GM18498 (cell line): ENCODE measurements at regions not wholly inside any gene's neighbourhood (a gene's known extent, or its start where the extent isn't known, plus 50 kb on each side); places are given as distances from the start of the nearest gene placed in this dataset.
A peak's percentile ranks its signal among the peaks of the same experiment; 100 is the strongest.

Experiments
- ATAC-seq: cut with Tn5 transposase; IDR thresholded peaks from one replicate; pipeline ENCODE4 v1.9.1; 2021; ENCODE audit warnings: mild to moderate bottlenecking, moderate library complexity; ENCODE audit not compliant: unreplicated experiment

- no peak for ATAC-seq
Observed at GRCh38 chr4:100970414-100970813, 376.9 kb downstream of the PPP3CA start.

GRCh38 chr4:100969925-100970324, 377.4 kb downstream of the PPP3CA start:
- no peak for ATAC-seq

- ATAC-seq: no peak
Observed at GRCh38 chr4:100968046-100968445, 379.3 kb downstream of the PPP3CA start.

GRCh38 chr4:100963627-100964026, 383.7 kb downstream of the PPP3CA start:
- no peak for ATAC-seq

- ATAC-seq: no peak
Observed at GRCh38 chr4:100962698-100963097, 384.6 kb downstream of the PPP3CA start.

- no peak for ATAC-seq
Observed at GRCh38 chr4:100960232-100960631, 387.1 kb downstream of the PPP3CA start.

- no peak for ATAC-seq
Observed at GRCh38 chr4:100954046-100954445, 393.3 kb downstream of the PPP3CA start.

GRCh38 chr4:100953616-100954015, 393.7 kb downstream of the PPP3CA start:
- no peak for ATAC-seq

GRCh38 chr4:100952590-100952989, 394.7 kb downstream of the PPP3CA start:
- no peak for ATAC-seq

- ATAC-seq: no peak
Observed at GRCh38 chr4:100949350-100949935, 397.9 kb downstream of the PPP3CA start.

- ATAC-seq: no peak
Observed at GRCh38 chr4:100948911-100949310, 398.4 kb downstream of the PPP3CA start.

GRCh38 chr4:100945789-100946188, 401.5 kb downstream of the PPP3CA start:
- ATAC-seq: no peak

- ATAC-seq: no peak
Observed at GRCh38 chr4:100938698-100939097, 408.6 kb downstream of the PPP3CA start.

GRCh38 chr4:100936661-100937375, 410.5 kb downstream of the PPP3CA start:
- no peak for ATAC-seq

GRCh38 chr4:100935090-100935489, 412.2 kb downstream of the PPP3CA start:
- ATAC-seq: no peak

GRCh38 chr4:100933628-100934027, 413.7 kb downstream of the PPP3CA start:
- no peak for ATAC-seq

GRCh38 chr4:100929758-100930157, 411.9 kb upstream of the EMCN start:
- no peak for ATAC-seq

- no peak for ATAC-seq
Observed at GRCh38 chr4:100929135-100929534, 411.3 kb upstream of the EMCN start.

- ATAC-seq: peak; percentile 73
Observed at GRCh38 chr4:100926039-100926717, 408.4 kb upstream of the EMCN start.

GRCh38 chr4:100913685-100914084, 395.9 kb upstream of the EMCN start:
- no peak for ATAC-seq

GRCh38 chr4:100908540-100908939, 390.7 kb upstream of the EMCN start:
- no peak for ATAC-seq
